ENCODE measurements at regions not wholly inside any gene's neighbourhood (a gene's known extent, or its start where the extent isn't known, plus 50 kb on each side); places are given as distances from the start of the nearest gene placed in this dataset.

GRCh38 chr4:110945600-110945999 lies 322.7 kb upstream of the PITX2 start:
- TF ChIP-seq, protein P1, sequence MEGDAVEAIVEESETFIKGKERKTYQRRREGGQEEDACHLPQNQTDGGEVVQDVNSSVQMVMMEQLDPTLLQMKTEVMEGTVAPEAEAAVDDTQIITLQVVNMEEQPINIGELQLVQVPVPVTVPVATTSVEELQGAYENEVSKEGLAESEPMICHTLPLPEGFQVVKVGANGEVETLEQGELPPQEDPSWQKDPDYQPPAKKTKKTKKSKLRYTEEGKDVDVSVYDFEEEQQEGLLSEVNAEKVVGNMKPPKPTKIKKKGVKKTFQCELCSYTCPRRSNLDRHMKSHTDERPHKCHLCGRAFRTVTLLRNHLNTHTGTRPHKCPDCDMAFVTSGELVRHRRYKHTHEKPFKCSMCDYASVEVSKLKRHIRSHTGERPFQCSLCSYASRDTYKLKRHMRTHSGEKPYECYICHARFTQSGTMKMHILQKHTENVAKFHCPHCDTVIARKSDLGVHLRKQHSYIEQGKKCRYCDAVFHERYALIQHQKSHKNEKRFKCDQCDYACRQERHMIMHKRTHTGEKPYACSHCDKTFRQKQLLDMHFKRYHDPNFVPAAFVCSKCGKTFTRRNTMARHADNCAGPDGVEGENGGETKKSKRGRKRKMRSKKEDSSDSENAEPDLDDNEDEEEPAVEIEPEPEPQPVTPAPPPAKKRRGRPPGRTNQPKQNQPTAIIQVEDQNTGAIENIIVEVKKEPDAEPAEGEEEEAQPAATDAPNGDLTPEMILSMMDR (IDR thresholded peaks at IDR 0.05), result no peak
- TF ChIP-seq POLR2A (IDR thresholded peaks at IDR 0.05), result no peak
